ENCODE measurements at regions not wholly inside any gene's neighbourhood (a gene's known extent, or its start where the extent isn't known, plus 50 kb on each side); places are given as distances from the start of the nearest gene placed in this dataset.

- no peak for TF ChIP-seq POLR2AphosphoS5 (IDR thresholded peaks at IDR 0.05; ENCODE audit: low read depth, low read length)
- no peak for TF ChIP-seq POLR2A (IDR thresholded peaks at IDR 0.05; ENCODE audit: low read depth, low read length)
- no peak for TF ChIP-seq TAF1 (IDR thresholded peaks at IDR 0.05; ENCODE audit: borderline replicate concordance, low read depth, low read length)
These were observed 214.7 kb downstream of the TRAM1L1 start for GRCh38 chr4:116870686-116871085.
